ENCODE measurements at regions not wholly inside any gene's neighbourhood (a gene's known extent, or its start where the extent isn't known, plus 50 kb on each side); places are given as distances from the start of the nearest gene placed in this dataset.
"Not testable (repeated sequence)": the region's sequence is repeated elsewhere in the genome, so short reads cannot be mapped to it uniquely, and the experiment has no call there.

DNA sequence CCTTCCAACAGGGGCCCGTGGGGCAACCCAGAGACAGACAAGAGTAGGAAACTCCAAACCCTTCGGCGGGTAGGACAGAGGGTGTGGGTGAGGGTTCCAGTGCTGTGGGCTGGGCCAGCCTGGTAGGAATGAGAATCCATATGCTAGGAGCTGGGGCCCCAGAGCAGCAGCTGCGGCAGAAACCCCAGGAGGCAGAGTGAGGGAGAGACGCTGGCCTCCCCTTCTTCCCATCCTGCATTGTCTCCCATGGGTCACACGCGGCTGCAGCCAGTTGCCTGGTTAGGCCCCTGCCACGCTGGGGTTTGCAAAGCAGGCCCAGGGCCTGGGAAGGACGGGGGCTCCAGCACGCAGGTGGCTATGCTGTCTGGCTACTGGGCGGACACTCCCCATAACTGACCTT, 113.1 kb upstream of the CCZ1B start:
- not testable (repeated sequence) for DNase-seq

DNA sequence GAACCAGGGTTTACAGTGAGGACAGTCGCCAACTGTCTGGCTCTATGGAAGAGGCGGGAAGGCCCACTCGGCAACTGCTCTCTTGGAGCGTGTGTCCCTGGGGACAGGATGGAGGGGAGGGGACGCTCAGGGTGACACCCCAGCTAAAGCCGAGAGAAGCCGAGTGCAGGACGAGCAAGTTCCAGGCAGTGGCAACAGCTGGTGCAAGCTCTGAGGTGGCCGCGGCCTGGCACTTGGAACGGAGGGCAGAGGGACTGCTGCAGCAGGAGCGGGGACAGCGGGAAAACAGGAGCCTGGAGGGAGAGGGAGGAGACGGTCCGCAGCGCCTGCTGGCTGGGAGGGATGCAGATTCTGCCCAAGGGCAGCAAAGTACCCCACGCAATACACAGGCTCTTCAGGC, 113.8 kb upstream of the CCZ1B start:
- not testable (repeated sequence) for DNase-seq

DNA sequence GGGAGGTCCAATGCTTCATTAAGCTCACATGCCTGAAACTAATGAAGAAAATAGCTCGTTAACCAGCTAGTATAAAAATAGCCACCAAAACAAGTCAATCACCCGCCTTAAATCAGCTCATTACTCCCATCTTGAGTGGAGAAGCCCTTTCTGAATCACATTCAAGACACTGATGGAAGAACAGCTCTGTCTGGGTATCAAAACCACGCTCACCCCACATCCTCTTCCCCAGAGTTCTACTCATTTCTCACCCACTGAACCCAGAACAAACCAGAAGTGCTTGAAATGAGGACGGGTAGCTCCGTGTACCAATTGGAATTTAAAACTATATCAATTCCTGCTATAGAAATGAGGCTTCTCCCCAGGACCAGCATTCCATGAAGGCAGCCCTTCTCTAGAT, 120.8 kb upstream of the CCZ1B start:
- not testable (repeated sequence) for DNase-seq

DNA sequence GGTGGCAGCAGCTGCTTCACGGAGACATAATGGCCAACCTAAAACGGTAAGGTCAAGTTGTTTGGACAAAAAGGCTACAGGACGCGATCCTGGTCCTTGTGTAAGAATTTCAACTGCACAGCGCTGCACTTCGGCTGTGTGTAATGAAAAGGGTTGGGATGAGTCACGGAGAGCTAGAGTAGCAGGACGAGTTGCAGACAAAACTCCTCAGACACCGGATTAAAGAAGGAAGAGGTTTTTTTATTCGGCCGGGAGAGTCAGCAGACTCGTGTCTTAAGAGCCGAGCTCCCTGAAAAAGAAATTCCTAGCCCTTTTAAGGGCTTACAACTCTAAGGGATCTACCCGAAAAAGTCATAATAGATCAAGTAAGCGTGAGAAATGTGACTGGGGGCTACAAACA, 124.2 kb upstream of the CCZ1B start:
- not testable (repeated sequence) for DNase-seq

DNA sequence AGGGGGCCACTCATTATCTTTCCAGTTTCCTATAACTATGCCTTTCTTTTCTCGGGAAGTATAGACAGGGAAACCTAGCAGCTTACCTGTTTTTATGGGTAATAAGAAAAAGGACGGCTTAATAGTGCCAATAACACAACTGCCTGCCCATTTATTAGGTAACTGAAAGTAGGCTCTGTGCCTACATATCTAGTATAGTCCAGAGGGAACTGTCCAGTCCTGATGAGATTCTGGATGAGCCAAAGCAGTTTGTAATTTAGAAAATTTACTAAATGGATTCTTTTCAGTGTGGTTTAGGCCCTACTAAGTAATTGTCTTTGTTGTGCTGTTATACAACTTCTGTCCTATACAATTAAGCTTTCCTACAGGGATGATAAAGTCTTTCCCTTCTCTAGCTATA, 125.5 kb upstream of the CCZ1B start:
- DNase-seq = not testable (repeated sequence)

DNA sequence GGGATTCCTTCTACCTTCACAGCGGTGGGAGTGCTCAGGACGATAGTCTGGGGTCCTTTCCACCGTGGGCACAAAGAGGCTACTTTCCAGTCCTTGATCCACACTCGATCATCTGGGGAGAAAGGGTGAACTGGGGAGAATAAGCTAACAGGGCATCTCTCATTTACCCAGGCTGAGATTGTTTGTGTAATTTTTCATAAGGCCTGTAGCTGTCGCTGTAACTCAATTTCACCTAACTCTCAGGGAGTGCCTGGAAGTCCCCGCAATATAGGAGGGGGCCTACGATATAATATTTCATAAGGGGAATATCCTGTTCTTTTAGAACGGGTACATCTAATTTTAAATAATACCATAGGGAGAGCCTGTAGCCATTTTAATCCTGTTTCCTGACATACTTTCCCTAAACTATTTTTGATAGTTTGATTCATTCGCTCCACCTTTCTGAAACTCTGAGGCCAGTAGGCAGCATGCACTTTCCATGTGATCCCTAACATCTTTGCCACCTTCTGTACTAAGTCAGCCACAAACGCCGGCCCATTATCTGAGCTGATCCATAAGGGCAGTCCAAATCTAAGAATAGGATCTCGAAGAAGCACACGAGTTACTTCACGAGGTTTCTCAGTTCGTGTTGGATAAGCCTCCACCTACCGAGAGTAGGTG, 127.2 kb upstream of the CCZ1B start:
- not testable (repeated sequence) for DNase-seq

DNA sequence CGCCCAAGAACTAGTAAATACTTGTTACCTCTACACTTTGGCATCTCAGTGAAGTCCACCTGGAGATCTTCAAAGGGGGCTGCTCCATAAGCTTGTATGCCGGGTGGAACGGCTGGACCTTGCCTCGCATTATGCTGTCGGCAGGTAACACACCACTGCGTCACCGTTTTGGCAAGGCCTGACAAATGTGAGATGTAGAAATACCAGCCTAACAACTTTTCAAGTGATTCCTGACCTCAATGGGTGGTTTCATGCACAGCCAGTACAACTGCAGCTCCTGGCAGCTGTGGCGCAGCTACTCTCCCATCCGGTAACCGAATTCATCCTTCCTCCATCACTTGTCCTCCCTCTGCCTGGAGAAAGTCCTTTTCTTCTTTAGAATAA, 127.7 kb upstream of the CCZ1B start:
- DNase-seq = not testable (repeated sequence)

DNA sequence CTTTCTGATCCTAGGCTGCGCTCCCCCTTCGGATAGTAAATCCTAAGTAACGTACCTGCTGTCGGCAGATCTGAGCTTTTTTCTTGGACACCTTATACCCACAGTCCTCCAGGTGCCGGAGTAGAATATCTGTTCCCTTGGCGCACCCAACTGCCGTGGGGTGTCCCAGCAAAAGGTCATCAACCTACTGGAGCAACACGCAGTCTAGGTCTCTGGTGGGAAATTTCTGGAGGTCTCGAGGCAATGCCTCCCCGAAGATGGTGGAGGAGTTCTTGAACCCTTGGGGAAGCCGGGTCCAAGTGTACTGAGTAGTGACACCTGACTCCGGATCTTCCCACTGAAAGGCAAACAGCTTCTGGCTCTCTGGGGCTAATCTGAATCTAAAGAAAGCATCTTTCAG, 129.3 kb upstream of the CCZ1B start:
- not testable (repeated sequence) for DNase-seq

DNA sequence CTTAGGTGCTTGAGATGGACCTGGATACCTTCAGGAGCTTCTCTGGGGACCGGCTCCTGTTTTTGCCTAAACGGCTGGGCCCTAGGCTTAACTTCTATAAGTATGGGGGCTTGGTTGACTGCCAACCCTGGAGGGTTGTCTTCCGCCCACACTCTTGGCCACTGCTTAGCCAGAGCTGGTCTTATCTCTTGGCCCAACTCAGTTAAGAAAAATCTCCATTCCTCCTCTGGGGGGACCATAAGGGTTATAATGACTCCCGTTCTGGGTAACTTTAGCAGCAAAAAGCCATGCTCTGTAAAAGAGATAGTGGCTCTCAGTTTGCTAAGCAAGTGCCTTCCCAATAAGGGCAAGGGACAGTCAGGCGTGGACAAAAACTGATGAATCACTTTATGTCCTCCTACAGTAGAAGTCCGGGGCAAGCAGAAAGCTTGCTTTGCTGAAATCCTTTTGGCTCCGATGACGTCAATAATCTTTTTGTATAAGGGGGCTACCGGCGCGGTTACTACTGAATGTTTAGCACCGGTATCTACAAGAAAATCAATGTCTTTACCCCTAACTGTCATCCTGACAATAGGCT, 130.0 kb upstream of the CCZ1B start:
- DNase-seq = not testable (repeated sequence)

DNA sequence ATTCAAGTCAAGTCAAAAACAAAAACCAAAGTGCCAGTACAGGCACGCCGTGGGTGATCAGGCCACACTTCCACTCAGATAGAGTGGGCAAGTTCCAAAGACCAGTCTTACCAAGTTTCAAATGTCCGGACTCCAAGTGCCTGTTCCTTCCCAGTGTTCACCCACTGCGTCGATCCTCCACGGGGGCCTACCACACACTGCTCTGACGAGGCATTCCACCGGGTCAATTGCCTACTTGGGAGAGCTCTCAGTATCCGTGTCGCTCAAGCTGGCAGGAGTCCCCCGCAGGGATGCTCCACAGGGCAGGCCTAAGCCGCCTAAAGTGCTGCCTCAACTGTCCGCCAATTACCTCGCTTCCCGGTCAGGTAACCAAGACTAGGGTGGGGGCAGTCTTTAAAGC, 132.3 kb upstream of the CCZ1B start:
- not testable (repeated sequence) for DNase-seq

DNA sequence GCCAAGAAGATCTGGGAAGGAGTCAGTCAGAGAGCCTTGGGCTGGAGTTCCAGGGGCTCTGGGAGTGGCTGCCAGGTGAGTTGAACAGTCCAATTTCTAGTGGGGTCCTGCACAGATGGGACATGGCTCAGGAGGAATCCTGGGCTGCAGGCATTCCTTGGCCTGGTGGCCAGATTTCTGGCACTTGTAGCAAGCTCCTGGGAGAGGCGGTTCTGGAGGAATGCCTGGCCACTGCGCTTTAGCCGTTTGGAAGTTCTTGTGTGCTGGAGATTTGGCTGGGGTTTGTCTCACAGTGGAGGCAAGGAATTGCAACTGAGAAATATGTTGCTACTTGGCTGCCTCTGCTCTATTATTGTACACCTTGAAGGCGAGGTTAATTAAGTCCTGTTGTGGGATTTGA, 133.9 kb upstream of the CCZ1B start:
- not testable (repeated sequence) for DNase-seq

DNA sequence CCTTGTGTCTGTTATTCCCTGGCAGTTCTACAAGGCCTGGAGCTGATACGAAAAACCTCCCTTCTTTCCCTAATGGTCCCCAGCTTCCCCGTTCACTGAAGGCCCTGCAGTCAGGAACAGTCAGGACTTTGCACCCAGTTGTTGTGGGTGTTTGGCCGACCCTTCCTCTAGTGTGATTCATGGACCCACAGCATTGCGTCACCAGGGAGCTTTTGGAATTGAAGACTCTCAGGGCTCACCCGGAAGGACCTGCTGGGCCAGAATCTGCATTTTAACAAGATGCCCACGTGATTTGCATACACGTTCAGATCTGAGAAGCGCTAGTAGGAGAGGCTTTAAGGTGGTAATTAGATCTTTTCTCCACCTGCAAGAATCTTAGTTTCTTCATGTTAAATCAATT, 136.8 kb upstream of the CCZ1B start:
- DNase-seq = not testable (repeated sequence)

DNA sequence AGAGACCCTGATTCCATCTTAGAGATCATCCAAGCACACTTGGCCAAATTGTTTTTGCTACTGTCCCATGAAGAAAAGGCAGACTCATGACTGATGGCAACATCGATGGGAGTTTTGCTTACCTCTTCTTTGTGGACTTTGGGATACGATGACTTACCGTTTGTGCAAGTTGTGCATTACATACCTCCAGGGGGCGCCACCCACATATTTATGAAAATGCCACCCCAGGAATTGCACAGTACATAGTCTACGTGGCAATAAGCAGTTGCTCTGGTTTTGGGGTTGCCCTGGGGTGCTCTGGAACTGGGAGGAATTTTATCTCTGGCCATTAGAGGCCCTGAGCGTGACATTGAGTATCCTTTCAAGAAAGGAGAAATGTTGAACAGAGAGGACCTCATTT, 139.0 kb upstream of the CCZ1B start:
- DNase-seq = peak; percentile 13

DNA sequence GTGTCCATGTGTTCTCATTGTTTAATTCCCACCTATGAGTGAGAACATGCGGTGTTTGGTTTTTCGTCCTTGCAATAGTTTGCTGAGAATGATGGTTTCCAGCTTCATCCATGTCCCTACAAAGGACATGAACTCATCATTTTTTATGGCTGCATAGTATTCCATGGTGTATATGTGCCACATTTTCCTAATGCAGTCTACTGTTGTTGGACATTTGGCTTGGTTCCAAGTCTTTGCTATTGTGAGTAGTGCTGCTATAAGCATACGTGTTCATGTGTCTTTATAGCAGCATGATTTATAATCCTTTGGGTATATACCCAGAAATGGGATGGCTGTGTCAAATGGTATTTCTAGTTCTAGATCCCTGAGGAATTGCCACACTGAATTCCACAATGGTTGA, 144.1 kb upstream of the CCZ1B start:
- not testable (repeated sequence) for DNase-seq

DNA sequence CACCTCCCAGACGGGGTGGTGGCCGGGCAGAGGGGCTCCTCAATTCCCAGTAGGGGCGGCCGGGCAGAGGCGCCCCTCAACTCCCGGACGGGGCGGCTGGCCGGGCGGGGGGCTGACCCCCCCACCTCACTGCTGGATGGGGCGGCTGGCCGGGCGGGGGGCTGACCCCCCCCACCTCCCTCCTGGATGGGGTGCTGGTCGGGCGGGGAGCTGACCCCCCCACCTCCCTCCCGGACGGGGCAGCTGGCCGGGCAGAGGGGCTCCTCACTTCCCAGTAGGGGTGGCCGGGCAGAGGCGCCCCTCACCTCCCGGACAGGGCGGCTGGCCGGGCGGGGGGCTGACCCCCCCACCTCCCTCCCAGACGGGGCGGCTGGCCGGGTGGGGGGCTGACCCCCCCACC, 148.8 kb upstream of the CCZ1B start:
- not testable (repeated sequence) for DNase-seq

DNA sequence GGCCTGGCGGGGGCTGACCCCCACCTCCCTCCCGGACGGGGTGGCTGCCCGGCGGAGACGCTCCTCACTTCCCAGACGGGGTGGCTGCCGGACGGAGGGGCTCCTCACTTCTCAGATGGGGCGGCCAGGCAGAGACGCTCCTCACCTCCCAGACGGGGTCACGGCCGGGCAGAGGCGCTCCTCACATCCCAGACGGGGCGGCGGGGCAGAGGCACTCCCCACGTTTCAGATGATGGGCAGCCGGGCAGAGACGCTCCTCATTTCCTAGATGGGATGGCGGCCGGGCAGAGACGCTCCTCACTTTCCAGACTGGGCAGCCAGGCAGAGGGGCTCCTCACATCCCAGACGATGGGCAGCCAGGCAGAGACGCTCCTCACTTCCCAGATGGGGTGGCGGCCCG, 149.3 kb upstream of the CCZ1B start:
- DNase-seq = not testable (repeated sequence)

DNA sequence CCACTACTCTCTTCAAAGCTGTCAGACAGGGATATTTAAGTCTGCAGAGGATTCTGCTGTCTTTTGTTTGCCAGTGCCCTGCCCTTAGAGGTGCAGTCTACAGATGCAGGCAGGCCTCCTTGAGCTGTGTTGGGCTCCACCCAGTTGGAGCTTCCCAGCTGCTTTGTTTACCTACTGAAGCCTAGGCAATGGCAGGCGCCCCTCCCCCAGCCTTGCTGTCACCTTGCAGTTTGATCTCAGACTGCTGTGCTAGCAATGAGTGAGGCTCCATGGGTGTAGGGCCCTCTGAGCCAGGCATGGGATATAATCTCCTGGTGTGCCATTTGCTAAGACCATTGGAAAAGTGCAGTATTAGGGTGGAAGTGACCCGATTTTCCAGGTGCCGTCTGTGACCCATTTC, 151.3 kb upstream of the CCZ1B start:
- not testable (repeated sequence) for DNase-seq

DNA sequence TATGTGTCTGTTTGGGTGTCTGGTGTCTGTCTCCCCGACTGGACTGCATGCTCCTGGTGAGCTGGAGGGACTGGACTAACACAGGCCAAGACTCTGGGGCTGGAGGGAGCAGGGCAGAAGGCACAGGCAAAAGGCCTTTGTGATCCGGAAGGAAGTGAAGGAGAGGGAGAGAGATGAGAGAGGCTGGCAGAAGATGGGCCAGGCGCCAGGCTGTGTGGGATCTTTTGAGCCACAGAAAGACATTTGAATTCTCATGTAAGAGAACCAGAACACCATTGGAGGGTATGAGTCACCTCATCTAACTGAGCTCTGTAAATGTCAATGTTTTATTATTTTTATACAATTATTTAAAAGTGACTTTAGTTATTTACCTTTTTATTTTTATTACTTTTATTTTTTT, 152.3 kb upstream of the CCZ1B start:
- DNase-seq = not testable (repeated sequence)

DNA sequence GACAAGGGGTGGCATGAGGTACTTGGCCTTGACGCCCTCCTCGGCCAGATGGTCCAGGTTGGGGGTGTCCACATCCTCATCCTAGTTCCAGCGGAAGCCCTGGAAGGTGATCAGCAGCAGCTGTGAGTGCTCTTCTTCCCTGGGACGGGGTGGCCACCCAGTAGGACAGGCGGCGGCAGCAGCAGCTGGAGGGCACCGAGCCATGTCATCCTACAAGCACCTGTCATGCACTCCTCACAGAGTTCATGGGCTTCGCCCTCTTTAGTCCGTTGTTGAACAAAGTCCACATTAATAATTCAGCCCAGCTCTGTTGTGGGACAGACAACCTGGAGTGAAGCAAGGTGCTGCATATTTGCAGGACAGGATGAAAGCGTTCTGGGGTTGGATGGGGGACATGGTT, 153.4 kb upstream of the CCZ1B start:
- not testable (repeated sequence) for DNase-seq

DNA sequence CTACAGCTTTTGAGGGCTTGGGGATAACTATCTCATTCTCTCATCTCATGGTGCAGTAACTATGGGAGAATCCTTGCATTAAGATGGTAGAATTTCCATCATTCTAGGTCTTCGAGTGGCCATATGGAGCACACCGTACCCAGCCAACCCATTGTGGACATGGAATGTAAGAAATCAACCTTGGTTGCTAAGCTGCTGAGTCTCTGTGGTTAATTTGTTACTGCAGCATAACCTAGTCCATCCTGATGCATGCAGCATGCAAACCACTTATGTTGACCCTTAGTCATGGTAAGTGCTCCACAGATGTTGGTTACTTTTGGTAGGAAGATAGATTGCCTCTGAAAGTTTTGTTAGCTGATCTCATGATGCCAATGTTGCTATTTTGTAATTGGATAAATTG, 156.3 kb upstream of the CCZ1B start:
- not testable (repeated sequence) for DNase-seq

DNA sequence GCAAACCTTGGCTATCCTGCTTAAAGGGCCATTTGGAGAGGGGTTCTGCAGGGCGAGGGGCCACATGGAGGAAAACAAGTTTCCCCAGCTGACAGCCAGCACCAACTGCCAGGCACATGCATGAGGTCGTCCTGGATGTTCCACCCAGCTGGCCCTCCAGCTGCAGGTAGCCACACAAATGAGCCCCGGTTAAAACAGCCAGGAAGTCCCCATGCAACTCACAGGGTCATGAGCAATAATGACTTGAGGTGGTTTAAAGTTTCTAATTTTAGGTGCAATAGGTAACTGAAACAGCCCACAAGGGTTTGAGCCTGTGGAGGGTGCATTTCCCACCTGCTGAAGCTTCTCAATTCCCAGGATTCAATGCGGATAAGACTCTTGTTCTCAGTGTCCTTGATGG, 160.8 kb upstream of the CCZ1B start:
- DNase-seq = not testable (repeated sequence)

DNA sequence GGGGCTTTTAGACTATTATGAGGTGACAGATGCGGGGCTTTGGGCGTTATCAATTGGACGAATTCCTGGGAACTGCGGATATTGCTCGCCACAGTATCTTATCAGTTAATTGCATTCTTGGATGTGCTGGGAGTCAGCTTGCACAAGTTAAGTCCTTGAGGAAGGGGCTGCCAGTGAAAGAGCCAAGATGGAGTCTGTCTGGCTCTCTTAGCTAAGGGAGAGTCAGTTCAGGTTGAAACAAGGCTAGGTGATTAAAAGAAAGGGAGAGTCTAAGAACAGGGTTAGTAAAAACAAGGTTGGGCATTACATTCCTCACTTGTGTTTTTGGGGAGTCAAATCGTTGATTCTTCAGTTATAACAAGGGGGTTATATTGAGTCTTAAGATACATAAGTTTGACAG, 162.5 kb upstream of the CCZ1B start:
- DNase-seq = not testable (repeated sequence)

DNA sequence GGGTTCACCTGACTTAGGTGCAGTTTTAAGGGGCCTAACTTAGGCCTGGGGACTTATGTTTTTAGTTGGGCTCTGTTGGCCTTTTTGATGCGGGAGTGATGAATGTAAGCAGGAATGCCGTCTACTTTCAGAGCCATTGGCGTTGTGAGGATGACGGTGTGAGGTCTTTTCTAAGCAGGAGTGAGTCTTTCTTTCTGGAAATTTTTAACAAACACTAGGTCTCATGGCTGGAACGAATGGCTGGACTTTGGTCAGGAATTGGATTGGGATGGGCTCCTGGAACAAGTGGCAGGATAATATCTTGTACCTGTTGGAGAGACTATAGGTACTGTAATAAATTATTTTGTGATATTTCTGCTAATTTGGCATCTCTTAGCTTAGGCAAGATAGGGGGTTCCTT, 163.9 kb upstream of the CCZ1B start:
- DNase-seq = not testable (repeated sequence)

DNA sequence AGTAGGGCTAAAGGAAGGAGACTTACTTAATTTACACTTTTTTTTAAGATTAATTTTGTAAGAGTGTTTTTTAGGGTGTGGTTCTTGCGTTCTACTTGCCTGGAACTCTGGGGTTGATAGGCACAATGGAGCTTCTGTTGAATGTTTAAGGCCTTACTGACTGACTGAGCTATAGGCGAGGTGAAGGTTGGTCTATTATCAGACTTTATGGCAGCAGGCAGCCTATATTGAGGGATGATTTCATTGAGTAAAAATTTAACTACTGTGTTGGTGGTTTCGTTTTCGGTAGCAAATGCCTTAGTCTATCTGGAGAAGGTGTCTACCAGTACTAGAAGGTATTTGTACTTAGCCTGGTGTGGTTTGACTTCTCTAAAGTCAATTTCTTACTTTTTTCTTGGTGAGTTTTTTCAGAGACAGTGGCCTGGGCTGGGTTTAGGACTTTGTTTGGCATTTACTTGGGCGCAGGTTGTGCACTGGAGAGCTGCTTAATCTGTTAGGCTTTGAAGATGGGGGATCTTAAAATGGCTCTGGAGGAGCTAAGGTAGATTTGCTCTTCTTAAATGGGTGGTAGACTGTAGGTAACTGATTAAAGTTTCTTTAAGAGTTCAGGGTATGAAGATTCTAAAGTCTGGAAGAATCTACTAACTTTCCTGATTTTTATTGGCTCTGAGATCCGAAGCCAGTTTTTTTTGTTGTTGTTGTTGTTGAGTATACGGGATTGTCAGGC, 164.5 kb upstream of the CCZ1B start:
- DNase-seq = not testable (repeated sequence)
